HG02870 (cell line): ENCODE measurements at regions not wholly inside any gene's neighbourhood (a gene's known extent, or its start where the extent isn't known, plus 50 kb on each side); places are given as distances from the start of the nearest gene placed in this dataset.

Source experiments
- ATAC-seq: cut with Tn5 transposase; IDR thresholded peaks from one replicate; pipeline ENCODE4 v1.9.1; 2021; ENCODE audit warnings: mild to moderate bottlenecking, moderate library complexity; ENCODE audit not compliant: unreplicated experiment

DNA sequence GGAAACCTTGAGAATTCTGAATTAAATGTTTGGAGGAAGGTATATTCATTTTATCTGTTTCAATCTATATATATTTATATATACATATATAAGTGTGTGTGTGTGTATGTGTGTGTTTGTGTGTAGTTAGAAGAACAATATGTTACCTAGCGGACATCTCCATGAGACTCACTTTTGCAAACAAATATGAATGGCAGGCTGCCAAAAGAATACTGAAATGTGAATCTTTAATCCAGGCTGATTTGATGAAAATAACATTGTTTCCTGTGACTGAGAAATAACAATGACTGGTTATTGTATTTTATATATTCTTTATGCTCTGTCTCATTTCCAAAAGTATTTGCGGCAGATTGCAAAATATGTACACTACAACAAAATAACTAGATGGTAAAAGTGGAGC is 255.5 kb upstream of the TGFBR2 start:
- no peak for ATAC-seq

- no peak for ATAC-seq
Observed at GRCh38 chr3:30352410-30353318, 253.7 kb upstream of the TGFBR2 start.

GRCh38 chr3:30353711-30354467 is 252.5 kb upstream of the TGFBR2 start:
- ATAC-seq = peak; percentile 98

DNA sequence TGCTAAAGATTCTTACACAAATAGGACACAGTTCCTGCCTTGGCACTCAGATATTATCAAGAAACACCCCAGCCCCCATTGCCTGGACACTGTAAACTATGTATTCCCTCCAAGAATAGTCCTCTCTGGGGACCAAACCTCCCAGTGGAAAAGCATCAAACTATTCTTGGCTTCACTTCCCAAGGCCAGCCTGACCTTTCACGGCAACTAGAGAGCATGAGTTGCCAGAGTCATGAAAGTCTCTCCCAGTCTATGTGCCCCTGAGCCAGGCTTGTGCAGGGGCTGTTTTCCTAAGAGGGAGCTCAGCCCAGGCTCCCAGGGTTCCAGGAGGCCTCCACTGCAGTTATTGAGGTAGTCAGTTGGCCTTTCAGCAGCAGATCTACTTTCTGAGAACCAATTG is 251.9 kb upstream of the TGFBR2 start:
- ATAC-seq = no peak

- no peak for ATAC-seq
Observed at GRCh38 chr3:30354972-30355371, 251.4 kb upstream of the TGFBR2 start.

DNA sequence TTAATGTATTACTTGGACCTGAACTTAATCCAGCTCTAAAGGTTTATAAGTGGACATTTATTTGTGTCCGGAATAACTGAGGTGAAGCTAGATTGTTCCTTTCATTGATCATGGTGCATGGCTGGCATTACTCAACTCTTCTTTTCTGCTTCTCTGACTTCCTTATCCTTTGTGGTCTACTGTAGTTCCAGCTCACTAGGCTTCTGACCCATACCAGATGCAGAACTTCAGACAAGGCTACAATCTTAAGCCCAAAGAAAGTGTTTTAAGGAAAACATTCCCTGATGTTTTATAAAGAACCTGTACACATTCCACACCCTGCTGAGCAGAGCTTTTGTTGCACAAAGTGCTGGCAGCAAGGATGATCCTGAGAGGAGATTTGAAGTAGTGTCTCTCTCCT is 250.8 kb upstream of the TGFBR2 start:
- no peak for ATAC-seq

GRCh38 chr3:30356866-30357753 is 249.3 kb upstream of the TGFBR2 start:
- ATAC-seq = no peak

DNA sequence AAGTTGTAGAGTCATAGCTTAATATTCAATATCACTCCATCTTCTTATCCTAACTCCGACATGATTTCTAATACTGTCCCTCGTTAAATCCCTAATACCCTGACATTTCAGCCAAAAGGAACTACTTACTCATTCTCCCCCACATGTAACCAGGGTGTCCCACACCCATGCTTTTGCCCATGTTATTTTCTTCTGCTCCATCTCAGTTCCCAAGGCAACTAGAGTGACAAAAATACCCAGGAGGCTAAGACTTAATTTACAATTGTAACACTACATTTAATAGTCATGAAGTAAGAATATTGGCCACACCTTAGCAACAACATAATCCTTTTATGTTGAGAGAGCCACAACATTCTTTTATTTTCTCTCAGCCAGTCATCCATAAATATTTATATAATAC is 248.5 kb upstream of the TGFBR2 start:
- ATAC-seq = no peak

GRCh38 chr3:30358871-30359270 is 247.5 kb upstream of the TGFBR2 start:
- ATAC-seq = no peak

GRCh38 chr3:30368978-30369377 is 237.4 kb upstream of the TGFBR2 start:
- ATAC-seq = no peak

GRCh38 chr3:30370681-30371271 is 235.6 kb upstream of the TGFBR2 start:
- no peak for ATAC-seq

- ATAC-seq = no peak
Observed at GRCh38 chr3:30372837-30373236, 233.6 kb upstream of the TGFBR2 start.

- ATAC-seq = no peak
Observed at GRCh38 chr3:30384546-30385072, 221.8 kb upstream of the TGFBR2 start.

DNA sequence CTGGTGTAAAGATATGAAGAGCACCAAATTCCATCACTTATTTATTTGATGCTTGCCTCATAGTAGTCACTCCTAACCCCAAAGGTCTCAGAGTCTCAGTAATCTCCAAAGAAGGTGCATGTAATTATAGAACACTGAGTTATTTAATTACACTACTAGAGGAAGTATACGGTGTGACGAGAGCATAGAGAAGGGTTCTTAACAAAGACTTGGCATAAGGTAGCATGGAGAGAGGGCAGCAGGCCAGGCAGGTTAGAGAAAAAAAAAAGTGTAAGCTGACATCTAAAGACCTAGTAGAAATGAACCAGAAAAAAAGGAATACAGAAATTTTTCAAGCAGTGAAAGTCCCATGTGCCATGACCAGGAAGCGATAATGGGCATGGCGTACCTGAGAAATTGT is 213.3 kb upstream of the TGFBR2 start:
- no peak for ATAC-seq

DNA sequence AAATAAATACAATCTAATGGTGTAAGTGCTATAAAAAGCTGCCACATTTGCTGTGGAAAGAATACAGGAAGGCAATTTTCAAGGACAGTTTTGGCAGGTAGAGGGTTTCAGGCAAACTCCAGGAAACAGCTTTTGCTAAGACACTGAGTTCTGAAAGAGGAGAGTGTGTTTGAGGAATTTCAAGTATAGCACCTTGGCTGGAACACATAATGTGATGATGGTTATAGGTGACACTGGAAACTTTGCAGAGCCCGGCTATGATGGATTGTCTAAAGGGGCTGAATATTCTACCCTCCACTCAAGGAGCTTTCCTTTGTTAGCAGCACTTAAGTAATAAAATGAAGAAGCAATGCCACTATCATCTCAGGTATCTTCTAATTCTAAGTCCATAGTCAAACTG is 209.4 kb upstream of the TGFBR2 start:
- no peak for ATAC-seq

DNA sequence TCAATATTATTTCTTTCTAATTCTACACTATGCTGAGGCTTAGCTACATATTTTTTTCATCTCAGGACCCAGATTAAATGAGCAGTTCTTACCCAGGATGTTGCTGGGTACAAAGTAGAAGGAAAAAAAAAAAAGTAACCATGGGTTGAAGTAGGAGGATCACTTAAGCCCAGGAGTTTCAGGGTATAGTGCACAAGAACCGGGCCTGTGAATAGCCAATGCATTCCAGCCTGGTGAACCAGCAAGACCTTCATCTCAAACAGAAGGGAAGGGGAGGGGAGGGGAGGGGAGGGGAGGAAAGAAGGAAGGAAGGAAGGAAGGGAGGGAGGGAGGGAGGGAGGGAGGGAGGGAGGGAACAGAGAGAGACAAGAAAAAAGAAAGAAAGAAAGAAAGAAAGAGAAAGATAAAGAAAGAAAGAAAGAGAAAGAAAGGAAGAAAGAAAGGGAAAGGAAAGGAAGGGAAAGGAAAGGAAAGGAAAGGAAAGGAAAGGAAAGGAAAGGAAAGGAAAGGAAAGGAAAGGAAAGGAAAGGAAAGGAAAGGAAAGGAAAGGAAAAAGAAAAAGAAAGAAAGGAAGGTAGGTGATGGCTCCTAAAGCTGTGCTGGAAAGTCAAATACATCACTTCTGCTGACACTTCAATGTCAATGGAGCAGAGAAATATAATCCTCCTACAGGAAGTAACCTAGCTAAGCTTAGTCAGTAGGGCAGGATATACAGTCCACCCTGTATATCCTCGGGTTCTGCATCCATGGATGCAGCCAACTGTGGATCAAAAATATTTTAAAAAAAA is 206.8 kb upstream of the TGFBR2 start:
- no peak for ATAC-seq

GRCh38 chr3:30400926-30401325 is 205.5 kb upstream of the TGFBR2 start:
- no peak for ATAC-seq

DNA sequence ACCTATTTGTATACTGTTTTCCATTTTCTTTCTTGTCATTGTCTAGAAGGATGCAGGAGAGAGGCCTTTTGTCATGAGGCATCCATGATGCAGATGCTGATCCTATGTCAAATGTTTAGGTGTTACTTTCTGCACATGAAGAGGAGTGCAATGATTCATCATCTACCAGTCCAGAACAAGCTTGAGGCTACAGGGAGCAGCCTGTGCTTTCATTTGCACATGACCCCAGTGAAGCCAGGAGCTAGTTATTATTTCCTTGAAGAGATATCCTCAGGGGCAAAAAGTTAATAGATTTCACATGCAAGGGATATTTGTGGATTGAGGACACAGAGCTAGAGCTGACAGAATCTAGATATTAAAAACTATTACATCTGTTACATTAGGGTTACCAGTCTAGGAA is 204.4 kb upstream of the TGFBR2 start:
- no peak for ATAC-seq

DNA sequence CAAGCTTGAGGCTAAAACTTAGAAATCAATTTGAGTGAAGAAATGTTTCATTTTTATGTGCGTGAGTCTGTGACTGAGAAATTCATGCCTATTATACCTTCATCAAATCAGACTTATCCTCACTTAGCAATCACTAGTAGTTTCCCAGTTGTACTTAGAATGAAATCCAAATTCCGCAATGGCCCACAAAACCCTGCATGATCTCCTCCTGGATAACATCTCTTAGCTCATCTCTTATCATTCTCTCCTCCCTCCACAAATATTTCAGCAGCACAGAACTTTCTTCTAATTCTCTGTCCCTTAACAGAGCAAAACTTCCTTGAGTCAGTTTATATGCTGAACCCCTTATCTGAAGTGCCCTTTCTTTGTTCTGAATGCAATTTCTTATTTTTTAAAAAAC is 198.8 kb upstream of the TGFBR2 start:
- no peak for ATAC-seq

DNA sequence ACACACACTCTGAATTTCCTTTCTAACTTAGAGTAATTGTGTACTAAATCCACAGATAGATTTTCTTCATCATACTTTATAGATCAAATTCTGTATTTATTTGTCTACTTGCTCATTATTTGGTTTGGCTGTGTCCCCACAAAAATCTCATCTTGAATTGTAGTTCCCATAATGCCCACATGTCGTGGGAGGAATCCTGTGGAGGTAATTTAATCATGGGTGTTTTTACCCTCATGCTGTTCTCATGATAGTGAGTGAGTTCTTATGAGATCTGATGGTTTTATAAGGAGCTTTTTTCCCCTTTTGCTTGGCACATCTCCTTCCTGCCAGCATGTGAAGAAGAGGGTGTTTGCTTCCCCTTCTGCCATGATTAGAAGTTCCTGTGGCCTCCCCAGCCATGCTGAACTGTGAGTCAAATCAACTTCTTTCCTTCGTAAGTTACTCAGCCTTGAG is 198.3 kb upstream of the TGFBR2 start:
- ATAC-seq = no peak
